Lung (tissue), 11 donors: ENCODE measurements at regions not wholly inside any gene's neighbourhood (a gene's known extent, or its start where the extent isn't known, plus 50 kb on each side); places are given as distances from the start of the nearest gene placed in this dataset.

Experiments used
- ATAC-seq: fragments of 200-7000 bp; cut with Tn5 transposase; one replicate; pipeline ENCODE4 v1.9.1; 2020; ENCODE audit warnings: moderate number of reproducible peaks; ENCODE audit not compliant: insufficient read depth, low FRiP score
- DNase-seq, 3 donors: peaks; one replicate each; pipeline ENCODE4 v3.0.0-alpha.2; 2013 to 2017
- H3K27ac ChIP-seq, 2 donors: one replicate each; pipeline ENCODE4 v1.5.1; 2013; ENCODE audit warnings: mild to moderate bottlenecking in 2 of 2, moderate library complexity in 2 of 2, control low read depth in 1 of 2, inconsistent platforms in 1 of 2, low read depth in 1 of 2, low read length in 1 of 2
- H3K27me3 ChIP-seq, 3 donors: one replicate each; pipeline ENCODE4 v1.5.1; 2013; ENCODE audit warnings: low read length in 2 of 3; ENCODE audit not compliant: control insufficient read depth in 3 of 3, insufficient read depth in 3 of 3
- H3K36me3 ChIP-seq, 4 donors: one replicate each; pipeline ENCODE4 v1.5.1; 2013; ENCODE audit warnings: low read length in 4 of 4, mild to moderate bottlenecking in 1 of 4, moderate library complexity in 1 of 4; ENCODE audit not compliant: control insufficient read depth in 4 of 4, insufficient read depth in 4 of 4
- H3K4me1 ChIP-seq, 5 donors: one replicate each; pipeline ENCODE4 v1.5.1; 2013; ENCODE audit warnings: low read length in 5 of 5, mild to moderate bottlenecking in 2 of 5, moderate library complexity in 1 of 5; ENCODE audit not compliant: control insufficient read depth in 5 of 5, insufficient read depth in 5 of 5
- H3K4me3 ChIP-seq: one replicate; pipeline ENCODE4 v1.5.1; 2013; ENCODE audit warnings: mild to moderate bottlenecking, control low read depth, moderate library complexity
- H3K9ac ChIP-seq, 2 donors: one replicate each; pipeline ENCODE4 v1.5.1; 2013; ENCODE audit warnings: low read length in 2 of 2, control low read depth in 1 of 2; ENCODE audit not compliant: insufficient read depth in 1 of 2
- H3K9me3 ChIP-seq, 4 donors: one replicate each; pipeline ENCODE4 v1.5.1; 2013; ENCODE audit warnings: low read length in 3 of 4, mild to moderate bottlenecking in 1 of 4, moderate library complexity in 1 of 4; ENCODE audit not compliant: control insufficient read depth in 4 of 4, insufficient read depth in 3 of 4
- CTCF ChIP-seq: IDR thresholded peaks from 2 replicates; pipeline ENCODE4 v1.5.1; 2012; ENCODE audit warnings: mild to moderate bottlenecking; ENCODE audit errors: control extremely low read depth, extremely low read depth
- WGBS, 2 donors: extraction: QIAGEN DNeasy Blood & Tissue Kit; methylation state at CpG; one replicate each; pipeline ENCODE4 v1.1.7; 2013; 5-methylcytosine and 5-hydroxymethylcytosine counted together
- donor health status: control.
- donor health status: control.
- donor health status: Bipolar disorder and iron deficiency.
- donor health status: healthy.
- donor health status: DM: yes; HTN: yes; CAD: no.

- Histone ChIP-seq H3K4me3 (no peak overlapping the region), H3K4me1 (peaks cover 0 to 11% (median 0%) of the 10 kb centered on the region in 5 donors), H3K9ac (no peak overlapping the region)
Observed at GRCh38 chr3:59611649-59612443, 562.0 kb upstream of the CFAP20DC start.

DNA sequence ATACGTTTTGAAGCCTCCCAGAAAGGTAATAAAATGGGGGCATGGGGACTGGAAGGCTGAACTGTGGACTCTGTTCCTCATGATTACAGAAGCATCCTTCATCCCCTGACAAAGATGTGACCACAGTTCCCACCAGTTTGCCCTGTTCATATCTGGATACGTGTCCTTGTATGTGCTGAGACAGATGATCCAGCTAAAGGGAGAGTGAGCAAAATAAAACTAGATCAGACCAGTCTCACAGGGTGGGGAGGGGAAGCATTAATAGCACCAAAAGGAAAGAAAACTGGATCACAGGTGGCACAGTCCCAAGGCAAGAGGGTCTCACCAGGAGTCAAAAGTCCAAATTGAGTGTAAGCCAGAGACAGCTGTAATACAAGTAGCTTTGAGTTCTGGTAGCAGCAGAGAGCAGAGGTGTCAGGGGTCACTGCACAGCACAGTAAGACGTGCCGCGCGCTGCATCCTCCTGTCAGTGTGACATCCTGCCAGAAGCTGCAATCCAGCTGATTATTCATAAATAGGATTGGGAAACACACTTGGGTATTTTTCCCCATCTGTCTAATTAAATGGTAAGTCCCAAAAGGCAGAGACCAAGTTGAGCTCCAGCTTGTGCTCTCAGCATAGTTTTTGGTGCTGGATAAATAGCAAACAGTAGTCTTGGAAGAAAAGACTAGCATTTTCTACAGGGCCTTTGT is 560.0 kb upstream of the CFAP20DC start:
- no peaks in the 10 kb centered on the region for H3K36me3 ChIP-seq
- no peak overlapping the region for H3K4me3 ChIP-seq
- DNase-seq (peak; percentile 81 to 96 (median 85)), ATAC-seq (no peak)
- 73 to 76% methylated on average over 6 of the region's 6 CpGs for WGBS, 2 donors
- H3K9ac ChIP-seq, result no peak overlapping the region
- no peaks in the 10 kb centered on the region for H3K27me3 ChIP-seq
- no peak overlapping the region for H3K27ac ChIP-seq
- H3K4me1 ChIP-seq, result peaks cover 0 to 11% (median 0%) of the 10 kb centered on the region in 5 donors
- H3K9me3 ChIP-seq, result peaks cover 0 to 2% (median 0%) of the 10 kb centered on the region in 4 donors
- no peak for TF ChIP-seq CTCF

More at GRCh38 chr3:59611649-59612443, 562.0 kb upstream of the CFAP20DC start:
- Histone ChIP-seq H3K27me3 (no peaks in the 10 kb centered on the region), H3K9me3 (no peaks in the 10 kb centered on the region), H3K27ac (no peak overlapping the region), H3K36me3 (no peaks in the 10 kb centered on the region)
- 88% methylated on average over 7 of the region's 7 CpGs for WGBS, 2 donors
- no peak for TF ChIP-seq CTCF
- DNase-seq (no peak), ATAC-seq (no peak)

GRCh38 chr3:59608356-59608755 is 558.5 kb upstream of the CFAP20DC start:
- TF ChIP-seq CTCF, result no peak
- Histone ChIP-seq H3K4me1 (peaks cover 0 to 11% (median 0%) of the 10 kb centered on the region in 5 donors), H3K27ac (no peak overlapping the region), H3K4me3 (no peak overlapping the region), H3K27me3 (no peaks in the 10 kb centered on the region), H3K36me3 (no peaks in the 10 kb centered on the region), H3K9me3 (peaks cover 0 to 2% (median 0%) of the 10 kb centered on the region in 4 donors), H3K9ac (no peak overlapping the region)
- no peak for ATAC-seq
- DNase-seq, result no peak
- 93 to 97% methylated on average over 6 of the region's 6 CpGs for WGBS, 2 donors
